ENCODE measurements at regions not wholly inside any gene's neighbourhood (a gene's known extent, or its start where the extent isn't known, plus 50 kb on each side); places are given as distances from the start of the nearest gene placed in this dataset.

DNA sequence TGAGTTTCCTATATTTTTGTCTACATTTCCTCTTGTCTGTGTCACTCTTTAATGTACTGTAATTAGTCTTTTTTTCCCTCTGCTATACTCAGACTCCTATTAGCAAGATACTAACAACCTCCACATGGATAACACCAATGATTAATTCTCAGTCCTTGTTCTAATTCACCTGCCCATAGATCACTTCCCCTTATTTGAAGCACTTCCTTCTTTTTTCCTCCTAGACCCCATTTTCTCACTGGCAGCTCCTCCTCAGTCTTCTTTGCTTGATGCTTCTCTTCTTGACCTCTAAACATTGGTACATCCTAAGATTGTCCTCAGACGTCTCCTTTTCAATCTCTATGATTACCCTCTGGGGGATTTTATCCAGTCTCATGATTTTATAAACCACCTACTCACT lies 98.2 kb upstream of the IMMP2L start:
- intact Hi-C loops (cut with micrococcal nuclease) = no loop called here
- Histone ChIP-seq H3K9me3 (replicated peaks; ENCODE audit: control insufficient read depth, insufficient read depth, low read depth, low read length) (no peaks in the 10 kb centered on the region), H4K20me1 (replicated peaks; ENCODE audit: control insufficient read depth, insufficient read depth, low read length) (no peaks in the 10 kb centered on the region), H3K9me1 (ENCODE audit: control insufficient read depth, insufficient read depth, low read length) (no peaks in the 10 kb centered on the region), H3K36me3 (ENCODE audit: control insufficient read depth, insufficient read depth, low read length) (no peaks in the 10 kb centered on the region), H3K27ac (ENCODE audit: extremely low read depth, low read depth, low read length) (no peak overlapping the region), H3K4me1 (replicated peaks in 1 of 2; ENCODE audit: control insufficient read depth in 2 of 2, insufficient read depth in 2 of 2, low read length in 2 of 2) (no peaks in the 10 kb centered on the region), H2AFZ (ENCODE audit: low read depth, low read length) (no peak overlapping the region), H3K4me2 (ENCODE audit: insufficient read depth, low read length) (no peak overlapping the region), H3K4me3 (no peak overlapping the region), H3K27me3 (ENCODE audit: control insufficient read depth in 2 of 2, insufficient read depth in 2 of 2, low read length in 2 of 2) (no peaks in the 10 kb centered on the region), H3K9ac (ENCODE audit: insufficient read depth in 1 of 2, low read depth in 2 of 2, low read length in 2 of 2) (no peak overlapping the region), H3K79me2 (ENCODE audit: control insufficient read depth, insufficient read depth, low read length) (no peaks in the 10 kb centered on the region)
- CTCF ChIA-PET (ENCODE audit: low intra/inter-chr PET ratio) = no interaction called here
- WGBS (ENCODE audit: insufficient coverage, low coverage, missing lambda C conversion rate) = 3% methylated on average over 1 of the region's 1 CpG
- POLR2A ChIA-PET = no interaction called here
- no peak for FAIRE-seq
- TF ChIP-seq SPI1 (IDR thresholded peaks at IDR 0.05; ENCODE audit: borderline replicate concordance, low read depth, low read length) (peak; percentile 92), ZNF696 (CRISPR knock-in tag; conservative IDR thresholded peaks at IDR 0.05) (no peak), ZNF274 (IDR thresholded peaks at IDR 0.05; ENCODE audit: borderline replicate concordance, low read depth, low read length) (0 out of 2 replicates have a peak, but pooled peaks have one; percentile 8), ZNF717 (CRISPR knock-in tag; IDR thresholded peaks at IDR 0.05) (no peak)
- in situ Hi-C loops (cut with MboI) = no loop called here
- DNase-seq (ENCODE audit: extremely low read depth in 1 of 4, low spot score in 3 of 4) = no peak
- no TSS peak for BruUV-seq (replicated peaks)
- ATAC-seq = no peak

DNA sequence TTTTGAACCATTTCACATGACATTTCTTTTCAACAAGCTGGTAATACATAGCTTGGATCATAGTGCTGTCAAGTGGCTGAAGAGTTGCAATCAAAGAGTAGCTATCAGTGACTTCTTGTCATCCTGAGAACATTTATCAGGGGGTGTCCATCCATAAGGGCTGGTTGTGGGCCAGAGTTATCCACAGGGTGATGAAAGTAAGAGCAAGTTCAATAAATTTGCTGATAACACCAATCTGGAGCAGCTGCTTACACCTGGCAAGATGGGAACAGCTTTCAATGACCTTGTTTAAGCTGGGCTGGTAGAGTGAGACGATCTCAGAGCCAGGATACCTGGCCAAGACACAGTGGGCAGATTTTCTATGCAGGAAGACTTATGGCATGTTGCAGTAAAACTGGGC lies 96.3 kb upstream of the IMMP2L start:
- no TSS peak for BruUV-seq (replicated peaks)
- FAIRE-seq (no peak), DNase-seq (ENCODE audit: extremely low read depth in 1 of 4, low spot score in 3 of 4) (no peak), ATAC-seq (no peak)
- H3K4me2 ChIP-seq (ENCODE audit: insufficient read depth, low read length) = no peak overlapping the region
- H2AFZ ChIP-seq (ENCODE audit: low read depth, low read length) = no peak overlapping the region
- H3K36me3 ChIP-seq (ENCODE audit: control insufficient read depth, insufficient read depth, low read length) = no peaks in the 10 kb centered on the region
- H3K9ac ChIP-seq (ENCODE audit: insufficient read depth in 1 of 2, low read depth in 2 of 2, low read length in 2 of 2) = no peak overlapping the region
- no peaks in the 10 kb centered on the region for H3K79me2 ChIP-seq (ENCODE audit: control insufficient read depth, insufficient read depth, low read length)
- H3K27ac ChIP-seq (ENCODE audit: extremely low read depth, low read depth, low read length) = no peak overlapping the region
- intact Hi-C loops (cut with micrococcal nuclease) (no loop called here), in situ Hi-C loops (cut with MboI) (no loop called here)
- H3K4me1 ChIP-seq (replicated peaks in 1 of 2; ENCODE audit: control insufficient read depth in 2 of 2, insufficient read depth in 2 of 2, low read length in 2 of 2) = no peaks in the 10 kb centered on the region
- H3K27me3 ChIP-seq (ENCODE audit: control insufficient read depth in 2 of 2, insufficient read depth in 2 of 2, low read length in 2 of 2) = no peaks in the 10 kb centered on the region
- H4K20me1 ChIP-seq (replicated peaks; ENCODE audit: control insufficient read depth, insufficient read depth, low read length) = no peaks in the 10 kb centered on the region
- CTCF ChIA-PET (ENCODE audit: low intra/inter-chr PET ratio) = no interaction called here
- POLR2A ChIA-PET = interaction anchor here (1.0 kb wide), 1 partner anchor 8 kb away, joined by 6 read pairs; no protein-coding TSS in a partner anchor
- H3K4me3 ChIP-seq = no peak overlapping the region
- no peaks in the 10 kb centered on the region for H3K9me3 ChIP-seq (replicated peaks; ENCODE audit: control insufficient read depth, insufficient read depth, low read depth, low read length)
- H3K9me1 ChIP-seq (ENCODE audit: control insufficient read depth, insufficient read depth, low read length) = no peaks in the 10 kb centered on the region
- WGBS (ENCODE audit: insufficient coverage, low coverage, missing lambda C conversion rate) = 0% methylated on average over 1 of the region's 1 CpG
- TF ChIP-seq SLC30A9 (CRISPR knock-in tag; IDR thresholded peaks at IDR 0.05) (no peak), ZNF780A (CRISPR knock-in tag; IDR thresholded peaks at IDR 0.05) (no peak), ZNF143 (CRISPR knock-in tag; IDR thresholded peaks at IDR 0.05) (no peak), ILF3 (IDR thresholded peaks at IDR 0.05; ENCODE audit: borderline replicate concordance) (no peak), HMG20A (CRISPR knock-in tag; conservative IDR thresholded peaks at IDR 0.05) (no peak), POLR3A (IDR thresholded peaks at IDR 0.05; ENCODE audit: borderline replicate concordance, extremely low read depth, insufficient read depth, insufficient read length) (no peak), MCM2 (IDR thresholded peaks at IDR 0.05; ENCODE audit: low read depth) (no peak), MYC (IDR thresholded peaks at IDR 0.05; ENCODE audit: low read depth, low read length) (no peak), MYC (CRISPR knock-in tag; IDR thresholded peaks at IDR 0.05; ENCODE audit: borderline replicate concordance, low read depth) (no peak)
- TF ChIP-seq, protein P1, sequence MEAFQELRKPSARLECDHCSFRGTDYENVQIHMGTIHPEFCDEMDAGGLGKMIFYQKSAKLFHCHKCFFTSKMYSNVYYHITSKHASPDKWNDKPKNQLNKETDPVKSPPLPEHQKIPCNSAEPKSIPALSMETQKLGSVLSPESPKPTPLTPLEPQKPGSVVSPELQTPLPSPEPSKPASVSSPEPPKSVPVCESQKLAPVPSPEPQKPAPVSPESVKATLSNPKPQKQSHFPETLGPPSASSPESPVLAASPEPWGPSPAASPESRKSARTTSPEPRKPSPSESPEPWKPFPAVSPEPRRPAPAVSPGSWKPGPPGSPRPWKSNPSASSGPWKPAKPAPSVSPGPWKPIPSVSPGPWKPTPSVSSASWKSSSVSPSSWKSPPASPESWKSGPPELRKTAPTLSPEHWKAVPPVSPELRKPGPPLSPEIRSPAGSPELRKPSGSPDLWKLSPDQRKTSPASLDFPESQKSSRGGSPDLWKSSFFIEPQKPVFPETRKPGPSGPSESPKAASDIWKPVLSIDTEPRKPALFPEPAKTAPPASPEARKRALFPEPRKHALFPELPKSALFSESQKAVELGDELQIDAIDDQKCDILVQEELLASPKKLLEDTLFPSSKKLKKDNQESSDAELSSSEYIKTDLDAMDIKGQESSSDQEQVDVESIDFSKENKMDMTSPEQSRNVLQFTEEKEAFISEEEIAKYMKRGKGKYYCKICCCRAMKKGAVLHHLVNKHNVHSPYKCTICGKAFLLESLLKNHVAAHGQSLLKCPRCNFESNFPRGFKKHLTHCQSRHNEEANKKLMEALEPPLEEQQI (IDR thresholded peaks at IDR 0.05) = no peak
